D341Med (cell line): ENCODE measurements at regions not wholly inside any gene's neighbourhood (a gene's known extent, or its start where the extent isn't known, plus 50 kb on each side); places are given as distances from the start of the nearest gene placed in this dataset.

ENCODE experiments used
- DNase-seq: peaks from one replicate; pipeline ENCODE4 v3.0.0; 2012; ENCODE audit warnings: low spot score

DNA sequence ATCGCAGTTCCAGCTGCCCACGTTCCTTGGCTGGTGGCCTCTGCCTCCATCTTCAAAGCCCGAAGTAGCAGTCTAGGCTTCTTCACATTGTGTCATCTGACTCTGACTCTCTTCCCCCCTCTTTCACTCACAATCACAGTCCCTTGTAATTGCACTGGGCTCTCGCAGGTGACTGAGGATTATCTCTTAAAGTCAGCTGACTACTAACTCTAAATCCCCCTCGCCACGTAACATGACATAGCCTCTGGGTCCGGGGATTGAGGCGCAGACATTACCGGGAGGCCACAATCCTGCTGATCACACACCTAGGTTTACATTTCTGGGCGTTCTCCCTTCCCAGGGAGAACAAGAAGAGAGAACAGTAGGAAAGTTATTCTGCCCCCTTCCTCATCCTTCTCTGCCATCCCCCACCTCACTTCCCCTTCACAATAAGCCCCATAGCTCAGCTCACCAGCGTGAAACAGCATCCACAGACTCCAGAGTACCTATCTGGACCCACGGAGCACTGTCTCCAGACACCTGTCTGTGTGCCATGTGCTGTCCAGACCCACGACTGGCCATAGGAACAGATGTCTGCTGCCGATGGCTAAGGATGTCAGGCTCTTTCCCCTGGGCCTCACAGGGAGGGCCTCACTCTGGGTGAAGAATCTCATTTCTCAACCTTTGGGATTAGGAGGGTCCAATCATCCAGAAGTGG is 64.3 kb upstream of the FZD7 start:
- DNase-seq = peak; percentile 64

DNA sequence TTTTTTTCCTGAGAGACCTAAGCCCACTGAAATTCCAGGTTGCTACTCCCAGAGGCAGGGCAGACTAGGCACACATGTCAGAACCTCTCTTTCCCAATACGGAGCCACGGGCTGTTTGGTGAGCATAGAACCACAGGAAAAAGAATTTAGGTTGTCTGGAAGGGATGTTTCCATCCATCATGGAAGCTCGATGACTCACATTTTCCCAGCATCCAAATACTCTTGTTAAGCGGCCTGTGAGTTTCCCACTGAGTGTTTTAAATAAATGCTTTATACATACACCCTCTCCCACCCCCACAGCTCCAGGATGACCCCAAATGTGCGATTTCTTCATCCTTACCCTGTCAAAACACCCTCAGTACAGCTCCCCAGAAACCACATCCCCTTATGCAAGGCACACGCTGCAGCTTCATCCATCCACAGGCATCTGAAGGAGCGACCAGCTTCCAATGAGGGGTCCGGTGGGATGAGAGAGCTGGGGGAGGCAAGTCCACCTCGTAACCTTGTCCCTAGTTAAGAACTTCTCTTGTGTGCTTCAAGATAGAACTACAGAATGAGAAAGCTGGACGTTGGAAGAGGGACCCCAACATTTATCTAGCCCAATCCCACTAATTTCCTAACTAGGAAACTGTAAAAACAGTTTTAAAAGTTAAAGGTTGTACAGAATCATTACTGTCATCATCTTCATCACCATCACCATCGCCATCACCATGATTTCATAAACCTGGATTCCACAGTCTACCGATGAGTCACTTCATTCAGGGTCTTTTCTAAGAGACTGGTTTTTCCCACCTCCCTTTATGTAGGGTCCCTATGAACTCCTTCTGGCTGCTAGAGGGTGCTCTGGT is 63.5 kb upstream of the FZD7 start:
- no peak for DNase-seq

DNA sequence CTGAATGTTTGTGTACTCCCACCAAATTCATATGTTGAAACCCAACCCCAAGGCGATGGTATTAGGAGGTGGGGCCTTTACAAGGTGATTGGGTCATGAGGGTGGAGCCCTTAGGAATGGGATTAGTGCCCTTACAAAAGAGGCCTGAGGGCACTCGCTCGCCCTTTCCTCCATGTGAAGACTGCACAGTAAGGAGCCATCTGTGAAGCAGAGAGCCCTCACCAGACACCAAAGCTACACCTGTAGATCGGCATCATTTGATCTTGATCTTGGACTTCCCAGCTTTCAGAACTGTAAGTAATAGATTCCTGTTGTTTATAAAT is 62.9 kb upstream of the FZD7 start:
- DNase-seq = no peak

DNA sequence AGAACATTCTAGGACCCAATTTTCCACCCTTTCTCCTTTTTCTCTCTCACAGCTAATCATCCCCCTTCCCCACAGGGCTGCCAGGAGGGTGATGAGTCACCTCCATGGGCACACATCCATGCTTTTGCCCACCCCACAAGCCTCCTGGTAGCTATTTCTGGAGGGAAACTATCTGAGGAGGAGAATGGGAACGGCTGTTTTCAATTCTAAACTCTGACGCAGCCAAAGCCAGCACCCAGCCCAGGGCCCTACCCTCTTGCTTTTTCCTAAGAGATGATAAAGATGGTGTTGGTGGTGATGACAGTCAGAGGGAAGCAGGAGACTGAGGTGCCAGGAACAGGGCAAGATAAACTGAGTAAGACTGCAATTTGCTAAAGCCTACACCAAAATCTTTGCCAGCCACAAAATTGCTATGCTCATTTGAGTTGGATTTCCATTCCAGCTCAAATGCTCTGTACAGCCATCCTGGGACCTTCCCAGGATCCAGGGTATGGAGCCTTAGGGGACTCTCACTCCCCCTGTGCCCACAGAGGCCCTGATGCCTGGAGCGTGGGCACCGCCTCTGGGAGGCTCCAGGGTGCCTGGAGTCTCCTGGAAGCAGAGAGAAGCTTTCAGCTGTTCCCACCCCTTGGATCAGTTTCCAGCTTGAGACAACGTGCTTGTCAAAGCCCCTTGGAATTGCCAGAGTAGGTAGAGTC is 62.0 kb upstream of the FZD7 start:
- no peak for DNase-seq

DNA sequence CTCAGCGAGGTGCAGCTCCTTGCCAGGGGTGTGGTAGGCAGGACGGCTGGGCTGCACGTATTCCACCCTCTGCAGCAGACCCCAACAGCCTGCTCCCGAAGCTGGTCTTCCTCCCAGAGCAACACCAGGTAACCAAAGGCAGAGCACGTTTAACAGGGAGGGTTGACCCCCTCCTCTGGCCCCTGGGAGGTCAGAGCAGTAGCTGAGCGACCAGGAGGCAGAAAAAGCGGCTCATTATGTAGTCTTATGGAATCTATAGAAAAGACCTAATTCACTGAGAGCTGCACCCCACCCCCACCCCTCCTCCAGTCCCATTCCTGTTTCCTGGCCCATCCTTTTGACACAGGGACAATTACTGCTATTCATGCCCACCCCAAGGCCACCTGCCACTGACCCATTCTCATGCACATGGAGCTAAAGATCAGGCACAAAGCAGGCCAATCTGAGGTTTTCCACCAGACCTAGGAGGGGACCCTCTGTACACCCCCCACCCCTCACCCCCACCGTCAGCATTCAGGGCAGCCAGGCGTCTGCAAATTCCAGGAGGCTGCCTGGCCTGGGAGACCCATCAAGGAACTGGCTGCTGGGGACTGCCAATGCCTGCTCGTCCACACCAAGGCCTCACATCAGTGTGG is 60.9 kb upstream of the FZD7 start:
- no peak for DNase-seq

DNA sequence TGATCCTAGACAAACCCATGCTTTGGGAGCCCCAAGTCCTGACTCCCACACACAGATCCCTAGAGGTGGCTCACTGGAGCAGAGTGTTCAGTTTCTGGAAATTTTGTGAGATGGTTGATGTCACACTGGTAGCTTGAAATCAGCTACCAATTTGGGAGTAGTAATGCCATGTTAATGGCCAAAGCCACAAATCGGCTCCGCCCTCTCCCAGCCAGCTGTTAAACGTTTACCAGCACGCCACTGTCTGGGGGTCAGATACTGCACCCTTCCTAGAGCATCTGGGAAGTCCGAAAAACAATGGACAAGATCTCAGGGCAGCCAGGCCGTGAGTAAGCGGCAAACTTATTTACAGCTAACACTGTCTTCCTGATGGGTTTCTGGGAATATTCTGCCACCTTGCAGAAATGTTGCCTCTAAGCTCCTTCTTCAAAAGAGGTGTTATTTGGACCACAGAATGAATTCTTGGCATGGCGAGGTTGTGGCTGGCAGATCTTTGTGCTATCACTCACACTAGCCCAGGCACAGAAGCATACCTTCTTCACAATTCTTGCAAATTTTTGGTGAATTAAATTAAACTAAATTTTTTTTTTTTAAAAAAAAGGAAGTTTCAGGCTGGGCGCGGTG is 60.2 kb upstream of the FZD7 start:
- DNase-seq = no peak

DNA sequence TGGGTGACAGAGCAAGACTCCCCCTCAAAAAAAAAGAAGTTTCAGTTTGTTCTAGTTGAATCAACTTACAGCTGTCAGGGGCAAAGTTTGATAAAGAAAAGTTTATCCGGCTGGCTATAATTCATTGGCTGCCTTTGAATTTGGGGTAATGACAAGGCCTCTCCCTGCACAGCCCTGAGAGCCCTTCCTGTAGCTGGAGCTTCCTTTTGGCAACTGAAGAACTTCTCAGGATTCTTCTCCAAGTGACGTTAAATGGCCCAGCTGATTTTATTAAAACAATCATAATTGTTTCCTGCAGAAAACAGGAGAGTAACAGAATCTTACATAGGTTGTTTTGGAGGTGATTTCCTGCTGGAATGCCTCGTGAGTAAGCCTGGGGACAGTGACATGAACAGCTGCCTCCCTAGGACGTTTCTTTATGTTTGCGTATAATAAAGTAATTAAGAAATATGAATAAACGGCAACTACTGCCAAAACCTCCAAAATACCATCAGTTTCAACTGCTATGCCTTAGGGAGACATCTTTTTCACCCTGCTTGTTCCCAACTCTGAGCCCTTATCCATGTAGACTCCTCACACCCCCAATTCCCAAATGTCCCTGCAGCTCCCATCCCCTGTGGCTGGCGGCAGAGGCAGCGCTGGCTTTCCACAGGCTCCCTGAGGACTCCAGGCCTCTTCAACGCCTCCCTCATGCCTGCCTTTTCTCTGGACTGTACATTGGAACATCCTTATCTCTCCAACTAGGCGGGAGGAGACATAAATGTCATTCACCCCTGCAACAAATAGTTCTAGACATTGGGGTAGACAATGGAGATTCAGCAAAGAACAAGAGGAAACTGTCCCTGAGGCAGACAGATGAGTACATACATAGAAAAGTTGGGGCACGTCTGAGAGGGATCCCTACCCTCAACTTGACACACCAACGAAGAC is 59.2 kb upstream of the FZD7 start:
- no peak for DNase-seq

DNA sequence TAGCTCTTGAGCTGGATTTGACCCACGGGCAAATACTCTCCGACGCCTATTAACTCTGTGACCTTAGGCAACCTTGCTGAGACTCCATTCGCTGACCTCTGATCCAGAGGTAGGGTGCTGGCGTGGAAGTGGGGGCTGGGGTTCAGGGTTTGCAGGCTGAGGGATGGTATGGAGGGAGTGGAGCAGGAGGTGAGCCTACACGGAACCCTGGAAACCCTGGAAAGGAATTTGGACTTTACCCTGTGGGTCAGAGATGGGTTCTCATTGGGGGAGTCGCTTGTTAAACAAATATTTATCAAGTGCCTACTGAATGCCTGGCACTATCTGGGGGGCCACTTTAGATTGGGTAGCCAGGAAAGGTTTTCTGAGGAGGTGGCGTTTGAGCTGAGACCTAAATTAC is 58.2 kb upstream of the FZD7 start:
- no peak for DNase-seq

DNA sequence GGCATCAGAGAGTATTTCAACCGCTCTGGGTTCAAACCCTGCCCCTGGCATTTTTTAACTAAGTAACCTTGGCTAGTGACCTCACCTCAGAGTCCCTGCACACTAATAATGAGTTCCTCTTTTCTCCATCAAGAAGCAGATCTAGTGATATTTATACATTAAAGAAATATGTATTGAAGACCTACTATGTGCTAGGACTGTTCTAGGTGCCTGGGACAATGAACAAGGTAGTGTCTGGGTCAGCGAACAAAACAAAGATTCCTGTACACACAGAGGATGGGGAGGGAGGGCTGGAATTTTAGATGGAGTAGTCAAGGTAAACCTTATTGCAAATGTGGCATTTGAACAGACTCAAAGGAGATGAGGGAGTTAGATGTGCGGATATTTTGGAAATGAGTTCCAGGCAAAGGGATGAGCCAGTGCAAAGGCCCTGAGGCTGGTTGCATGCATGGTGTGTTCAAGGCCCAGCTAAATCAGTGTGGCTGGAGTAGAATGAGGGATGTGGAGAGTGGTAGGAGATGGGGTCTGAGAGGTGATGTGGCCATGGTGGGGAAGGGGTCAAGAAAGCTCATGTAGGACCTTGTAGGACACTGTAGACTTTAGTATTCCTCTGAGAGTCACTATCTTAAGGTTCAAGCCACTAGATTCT is 57.6 kb upstream of the FZD7 start:
- DNase-seq = no peak

DNA sequence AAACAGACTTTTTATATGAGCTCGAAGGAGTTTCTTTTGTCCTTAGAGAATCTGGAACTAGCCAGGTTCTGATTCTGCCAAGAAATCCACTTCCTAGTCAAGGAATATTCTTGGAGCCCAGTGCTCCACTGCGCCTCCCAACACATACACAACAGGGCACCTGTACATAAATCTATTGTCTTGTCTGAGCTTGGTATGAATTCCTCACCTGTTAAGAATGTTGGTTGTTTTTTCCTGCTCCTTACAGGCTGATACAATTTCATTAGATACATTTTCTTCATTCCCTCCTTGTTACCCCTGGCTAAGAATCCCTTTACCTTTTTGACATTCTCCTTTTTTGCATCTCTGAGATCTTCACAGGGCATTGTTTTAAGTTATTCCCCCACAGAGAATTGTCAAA is 56.0 kb upstream of the FZD7 start:
- DNase-seq = no peak

DNA sequence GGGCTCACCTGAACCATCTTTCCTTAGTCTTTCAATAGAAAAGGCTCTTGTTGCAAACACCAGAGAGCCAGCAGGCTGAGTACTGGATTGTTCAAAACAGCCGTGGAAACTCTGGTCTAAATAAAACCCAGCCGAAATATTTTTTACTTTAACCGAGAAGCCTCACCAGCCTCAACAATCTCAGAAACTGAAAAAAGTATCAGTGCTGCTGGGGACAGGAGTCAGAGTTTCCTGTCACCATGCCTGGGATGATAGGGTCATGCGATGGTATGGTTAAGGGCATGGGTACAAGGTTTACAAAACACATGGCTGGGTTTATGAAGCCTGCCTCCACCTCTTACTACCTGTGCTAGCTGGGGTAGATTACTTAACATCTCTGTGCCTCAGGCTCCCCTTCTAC is 55.3 kb upstream of the FZD7 start:
- DNase-seq = no peak

DNA sequence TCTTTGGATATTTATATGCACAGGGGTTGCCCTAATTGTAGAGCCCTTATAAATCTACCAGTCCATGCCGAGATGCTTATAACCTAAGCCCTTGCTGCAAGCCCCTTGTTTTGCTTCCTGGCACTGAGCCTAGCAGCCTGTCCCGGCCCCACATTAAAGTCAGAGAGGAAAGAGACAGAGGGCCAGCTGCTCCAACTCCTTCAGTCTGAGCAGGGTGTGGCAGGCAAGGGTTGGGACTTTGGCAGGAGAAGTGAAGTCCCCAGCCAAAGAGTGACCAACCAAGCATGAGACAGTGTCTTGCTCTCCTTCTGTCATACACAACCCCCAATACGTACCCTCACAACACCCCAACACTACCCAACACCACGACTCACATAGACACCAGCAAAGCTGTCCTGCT is 54.7 kb upstream of the FZD7 start:
- DNase-seq = peak; percentile 64

DNA sequence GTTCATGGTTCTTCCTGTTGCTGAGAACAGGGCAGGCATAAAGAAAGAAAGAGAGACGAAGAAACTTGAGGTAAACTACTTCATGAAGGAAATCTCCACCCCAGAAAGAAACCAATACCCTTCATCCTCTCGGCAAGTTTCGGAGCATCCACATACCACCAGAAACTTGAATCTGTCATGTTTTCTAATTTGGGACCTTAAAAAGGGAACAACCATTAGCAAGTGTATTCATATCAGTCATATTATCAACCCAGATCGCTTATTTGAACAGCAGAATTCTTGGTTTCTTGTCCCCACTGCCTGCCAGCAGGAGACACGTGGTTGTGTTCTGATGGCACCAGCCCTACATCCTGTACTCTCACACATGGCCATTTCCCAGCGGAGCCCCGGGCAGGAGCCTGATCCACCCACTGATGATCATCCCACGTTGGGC is 53.2 kb upstream of the FZD7 start:
- no peak for DNase-seq

DNA sequence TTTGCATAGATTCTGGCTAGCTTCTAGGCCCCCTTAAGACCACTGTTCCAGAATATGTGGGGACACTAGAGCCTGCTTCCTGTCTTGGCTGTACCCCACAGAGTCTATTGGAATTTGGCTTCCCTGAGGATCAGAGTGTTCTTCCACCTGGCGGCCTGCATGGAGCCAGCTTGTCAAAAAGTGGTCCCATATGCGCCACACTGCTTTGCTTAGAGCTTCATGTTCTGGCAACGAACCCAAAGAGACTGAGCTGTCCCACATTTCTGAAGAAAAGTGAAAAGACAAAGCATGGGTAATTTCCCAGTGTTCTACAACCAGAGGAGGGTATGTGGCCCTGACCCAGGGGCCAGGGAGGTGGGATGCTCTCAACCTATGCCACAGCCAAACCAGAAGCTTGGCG is 52.7 kb upstream of the FZD7 start:
- no peak for DNase-seq

DNA sequence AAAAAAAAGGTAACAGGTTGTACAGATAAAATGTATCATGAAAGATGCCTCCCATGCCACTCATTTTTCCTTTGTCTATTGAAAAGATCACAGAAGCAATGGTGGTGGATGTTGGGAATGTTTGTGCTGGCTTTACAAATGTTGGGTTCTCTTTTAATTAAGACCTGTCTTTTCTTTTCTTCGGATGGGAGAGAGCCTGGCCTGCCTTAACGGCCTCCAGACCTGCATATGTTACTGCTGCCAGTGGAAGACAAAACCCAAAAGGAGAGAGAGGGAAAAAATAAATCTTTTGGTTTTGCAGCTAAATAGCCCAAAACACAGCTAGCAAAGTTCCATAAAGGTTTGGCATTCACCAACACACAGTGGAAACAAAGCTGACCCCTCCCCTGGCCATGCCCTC is 50.5 kb upstream of the FZD7 start:
- DNase-seq = no peak

DNA sequence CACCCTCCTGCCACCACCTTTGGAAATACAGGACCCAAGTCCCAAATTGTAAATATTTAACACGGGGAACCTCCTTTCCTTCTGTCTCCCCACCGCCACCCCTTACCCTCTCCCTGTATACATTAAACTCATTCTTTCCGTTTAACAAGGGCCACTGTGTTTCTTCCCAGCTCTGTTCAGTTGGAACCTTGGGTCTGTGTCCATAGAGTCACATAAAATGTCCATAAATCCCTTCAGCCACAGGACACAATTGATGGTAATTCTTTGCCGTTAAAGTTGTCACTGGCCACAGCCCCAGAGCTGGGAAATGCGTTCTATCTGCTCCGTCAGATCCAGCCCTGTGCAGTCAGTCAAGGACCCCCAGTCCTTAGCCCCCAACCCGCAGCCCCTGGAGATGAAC is 49.9 kb upstream of the FZD7 start:
- no peak for DNase-seq
